ENCODE measurements at regions not wholly inside any gene's neighbourhood (a gene's known extent, or its start where the extent isn't known, plus 50 kb on each side); places are given as distances from the start of the nearest gene placed in this dataset.

DNA sequence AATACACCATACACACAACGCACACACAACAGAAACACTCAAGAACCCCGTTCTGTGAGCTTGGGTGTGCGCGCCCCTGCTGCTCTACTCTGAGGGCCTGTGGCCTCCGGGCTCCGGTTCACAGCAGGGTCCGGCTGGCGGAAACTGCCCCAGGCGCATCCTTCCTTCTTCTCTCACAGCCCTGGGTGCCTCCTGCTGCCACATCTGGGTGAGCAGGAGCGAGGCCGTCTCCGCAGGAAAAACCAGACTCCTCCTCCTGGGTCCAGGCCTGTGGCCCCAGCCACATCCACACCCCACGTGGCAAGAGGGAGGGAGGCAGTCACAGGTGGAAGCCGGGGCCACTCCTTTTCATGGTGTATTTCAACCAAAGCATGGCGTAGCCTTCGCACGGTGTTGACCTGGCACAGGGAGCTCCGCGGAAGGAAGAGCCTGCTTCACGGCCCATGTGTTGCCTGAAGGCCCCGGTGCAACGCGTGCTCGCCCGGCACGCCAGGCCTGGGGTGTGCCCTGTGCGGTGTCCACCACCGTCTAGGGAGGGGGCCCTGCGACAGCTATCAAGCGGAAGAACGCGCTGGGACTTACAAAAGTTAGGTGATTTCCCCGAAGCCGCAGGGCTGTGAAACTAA is 1502.7 kb downstream of the TBC1D22A start:
- DNase-seq, result no peak
- Mint-ChIP-seq H3K27ac (no peak overlapping the region), H3K4me3 (no peak overlapping the region), H3K36me3 (no peaks in the 10 kb centered on the region), H3K4me1 (peaks cover 0 to 4% of the 10 kb centered on the region in 2 donors), H3K27me3 (ENCODE audit: low read depth in 2 of 2) (peaks cover 8 to 19% of the 10 kb centered on the region in 2 donors), H3K9me3 (no peaks in the 10 kb centered on the region)
- TF ChIP-seq, protein P1, sequence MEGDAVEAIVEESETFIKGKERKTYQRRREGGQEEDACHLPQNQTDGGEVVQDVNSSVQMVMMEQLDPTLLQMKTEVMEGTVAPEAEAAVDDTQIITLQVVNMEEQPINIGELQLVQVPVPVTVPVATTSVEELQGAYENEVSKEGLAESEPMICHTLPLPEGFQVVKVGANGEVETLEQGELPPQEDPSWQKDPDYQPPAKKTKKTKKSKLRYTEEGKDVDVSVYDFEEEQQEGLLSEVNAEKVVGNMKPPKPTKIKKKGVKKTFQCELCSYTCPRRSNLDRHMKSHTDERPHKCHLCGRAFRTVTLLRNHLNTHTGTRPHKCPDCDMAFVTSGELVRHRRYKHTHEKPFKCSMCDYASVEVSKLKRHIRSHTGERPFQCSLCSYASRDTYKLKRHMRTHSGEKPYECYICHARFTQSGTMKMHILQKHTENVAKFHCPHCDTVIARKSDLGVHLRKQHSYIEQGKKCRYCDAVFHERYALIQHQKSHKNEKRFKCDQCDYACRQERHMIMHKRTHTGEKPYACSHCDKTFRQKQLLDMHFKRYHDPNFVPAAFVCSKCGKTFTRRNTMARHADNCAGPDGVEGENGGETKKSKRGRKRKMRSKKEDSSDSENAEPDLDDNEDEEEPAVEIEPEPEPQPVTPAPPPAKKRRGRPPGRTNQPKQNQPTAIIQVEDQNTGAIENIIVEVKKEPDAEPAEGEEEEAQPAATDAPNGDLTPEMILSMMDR (IDR thresholded peaks at IDR 0.05), result no peak
- WGBS (ENCODE audit: insufficient coverage), result 90% methylated on average over 32 of the region's 34 CpGs
- Histone ChIP-seq H3K9me3 (ENCODE audit: control insufficient read depth, insufficient read depth, low read length) (no peaks in the 10 kb centered on the region), H3K4me3 (ENCODE audit: low read length) (no peak overlapping the region), H3K4me1 (ENCODE audit: control insufficient read depth, insufficient read depth, low read length) (no peaks in the 10 kb centered on the region), H3K27me3 (ENCODE audit: control insufficient read depth, insufficient read depth, low read length) (peaks cover 5% of the 10 kb centered on the region), H3K36me3 (ENCODE audit: control insufficient read depth, insufficient read depth, low read length) (no peaks in the 10 kb centered on the region), H3K27ac (ENCODE audit: low read length) (no peak overlapping the region)
- ATAC-seq, result peak in 1 of 3 donors; percentile 12
- intact Hi-C loops (cut with micrococcal nuclease), result no loop called here

DNA sequence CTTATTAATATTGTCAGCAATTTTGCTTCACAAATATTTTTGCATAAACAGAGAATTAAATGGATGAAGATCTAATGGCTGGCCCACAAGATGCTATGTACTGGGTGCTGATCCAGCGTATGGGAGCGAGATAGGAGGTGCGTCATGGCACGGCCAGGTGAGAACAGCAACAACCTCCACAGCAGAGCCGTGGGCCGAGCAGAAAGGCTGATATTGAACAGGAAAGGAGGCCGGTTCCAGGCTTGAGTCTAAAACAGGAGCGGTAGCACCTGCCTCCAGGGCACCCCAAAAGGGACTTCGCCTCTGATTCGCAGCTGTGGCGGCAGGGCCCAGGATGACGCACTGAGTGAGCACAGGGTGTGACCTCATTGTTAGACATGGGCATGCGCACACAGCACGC is 1502.1 kb downstream of the TBC1D22A start:
- TF ChIP-seq, protein P1 (IDR thresholded peaks at IDR 0.05), result no peak
- Mint-ChIP-seq H3K36me3 (no peaks in the 10 kb centered on the region), H3K27ac (no peak overlapping the region), H3K27me3 (ENCODE audit: low read depth in 2 of 2) (peaks cover 8 to 19% of the 10 kb centered on the region in 2 donors), H3K4me3 (no peak overlapping the region), H3K4me1 (peaks cover 0 to 4% of the 10 kb centered on the region in 2 donors), H3K9me3 (no peaks in the 10 kb centered on the region)
- Histone ChIP-seq H3K36me3 (ENCODE audit: control insufficient read depth, insufficient read depth, low read length) (no peaks in the 10 kb centered on the region), H3K4me3 (ENCODE audit: low read length) (no peak overlapping the region), H3K27me3 (ENCODE audit: control insufficient read depth, insufficient read depth, low read length) (peaks cover 5% of the 10 kb centered on the region), H3K27ac (ENCODE audit: low read length) (no peak overlapping the region), H3K9me3 (ENCODE audit: control insufficient read depth, insufficient read depth, low read length) (no peaks in the 10 kb centered on the region), H3K4me1 (ENCODE audit: control insufficient read depth, insufficient read depth, low read length) (no peaks in the 10 kb centered on the region)
- 91% methylated on average over 14 of the region's 14 CpGs for WGBS (ENCODE audit: insufficient coverage)
- intact Hi-C loops (cut with micrococcal nuclease), result no loop called here
- DNase-seq (no peak), ATAC-seq (no peak)

DNA sequence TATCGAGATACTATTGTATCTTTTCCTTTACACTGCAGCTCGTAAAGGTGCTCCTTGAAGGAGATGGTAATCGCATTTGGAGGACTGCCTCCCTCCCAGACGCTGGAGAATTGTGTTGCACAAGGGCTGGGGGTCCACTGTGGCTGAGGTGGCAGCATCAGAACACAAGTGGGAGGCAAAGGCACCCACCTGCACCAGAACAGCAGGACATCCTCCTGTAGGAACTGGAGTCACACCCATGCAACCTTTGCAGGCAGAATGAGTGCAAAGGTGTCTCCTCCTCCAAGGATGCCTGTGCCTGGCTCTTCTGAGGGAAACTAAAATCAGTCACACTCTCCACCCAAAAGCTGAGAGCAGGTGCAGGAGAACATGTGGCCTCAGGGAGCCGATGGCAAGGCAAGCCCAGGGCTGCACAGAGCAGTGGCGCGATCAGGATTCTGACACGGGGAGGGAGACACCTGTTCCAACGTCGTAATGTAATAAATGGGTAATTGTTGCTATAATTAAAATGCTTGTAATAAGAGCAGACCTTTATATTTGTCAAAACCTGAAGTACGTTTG is 1501.4 kb downstream of the TBC1D22A start:
- DNase-seq (no peak), ATAC-seq (no peak)
- intact Hi-C loops (cut with micrococcal nuclease), result no loop called here
- TF ChIP-seq, protein P1 (IDR thresholded peaks at IDR 0.05), result no peak
- 87% methylated on average over 10 of the region's 11 CpGs for WGBS (ENCODE audit: insufficient coverage)
- H3K4me1 ChIP-seq (ENCODE audit: control insufficient read depth, insufficient read depth, low read length), result no peaks in the 10 kb centered on the region
- no peaks in the 10 kb centered on the region for H3K4me1 Mint-ChIP-seq
- H3K27ac ChIP-seq (ENCODE audit: low read length), result no peak overlapping the region
- no peaks in the 10 kb centered on the region for H3K36me3 ChIP-seq (ENCODE audit: control insufficient read depth, insufficient read depth, low read length)
- H3K27me3 Mint-ChIP-seq (ENCODE audit: low read depth in 2 of 2), result peaks cover 8 to 13% of the 10 kb centered on the region in 2 donors
- peaks cover 5% of the 10 kb centered on the region for H3K27me3 ChIP-seq (ENCODE audit: control insufficient read depth, insufficient read depth, low read length)
- H3K36me3 Mint-ChIP-seq, result no peaks in the 10 kb centered on the region
- H3K27ac Mint-ChIP-seq, result no peak overlapping the region
- H3K4me3 Mint-ChIP-seq, result no peak overlapping the region
- no peaks in the 10 kb centered on the region for H3K9me3 Mint-ChIP-seq
- H3K4me3 ChIP-seq (ENCODE audit: low read length), result no peak overlapping the region
- H3K9me3 ChIP-seq (ENCODE audit: control insufficient read depth, insufficient read depth, low read length), result no peaks in the 10 kb centered on the region

DNA sequence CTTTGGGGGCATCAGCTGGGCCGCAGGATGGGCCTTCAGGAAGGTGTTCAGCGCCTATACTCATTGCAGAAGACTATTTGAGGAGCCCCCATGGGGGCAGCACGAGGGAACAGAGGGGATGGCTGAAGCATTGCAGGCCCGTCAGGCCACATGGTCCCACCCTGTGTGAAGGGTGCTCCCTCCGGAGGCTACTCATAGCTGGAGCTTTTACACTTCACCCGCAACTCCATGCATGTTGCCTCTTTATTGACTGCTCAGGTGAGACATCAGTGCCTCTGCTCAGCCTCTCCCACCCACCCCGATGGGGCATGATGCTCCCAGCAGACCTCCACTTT is 1500.9 kb downstream of the TBC1D22A start:
- Histone ChIP-seq H3K27me3 (ENCODE audit: control insufficient read depth, insufficient read depth, low read length) (peaks cover 5% of the 10 kb centered on the region), H3K4me1 (ENCODE audit: control insufficient read depth, insufficient read depth, low read length) (no peaks in the 10 kb centered on the region), H3K27ac (ENCODE audit: low read length) (no peak overlapping the region), H3K9me3 (ENCODE audit: control insufficient read depth, insufficient read depth, low read length) (no peaks in the 10 kb centered on the region), H3K36me3 (ENCODE audit: control insufficient read depth, insufficient read depth, low read length) (no peaks in the 10 kb centered on the region), H3K4me3 (ENCODE audit: low read length) (no peak overlapping the region)
- WGBS (ENCODE audit: insufficient coverage), result 80% methylated on average over 7 of the region's 7 CpGs
- Mint-ChIP-seq H3K27me3 (ENCODE audit: low read depth in 2 of 2) (peaks cover 8 to 14% of the 10 kb centered on the region in 2 donors), H3K9me3 (no peaks in the 10 kb centered on the region), H3K4me3 (no peak overlapping the region), H3K36me3 (no peaks in the 10 kb centered on the region), H3K27ac (no peak overlapping the region), H3K4me1 (peaks cover 0 to under 1% of the 10 kb centered on the region in 2 donors)
- TF ChIP-seq, protein P1 (IDR thresholded peaks at IDR 0.05), result no peak
- DNase-seq (no peak), ATAC-seq (no peak)
- intact Hi-C loops (cut with micrococcal nuclease), result no loop called here
